Keratinocyte (primary cell): ENCODE measurements at regions not wholly inside any gene's neighbourhood (a gene's known extent, or its start where the extent isn't known, plus 50 kb on each side); places are given as distances from the start of the nearest gene placed in this dataset.

Experiments
- DNase-seq: peaks from one replicate; pipeline ENCODE4 v3.0.0-alpha.2; 2011; ENCODE audit warnings: low read depth, missing footprints, low spot score
- FAIRE-seq: peaks from 2 replicates; lab custom pipeline; 2011; peaks lifted over from hg19 to GRCh38; lab: Jason Lieb, UNC
- H2AFZ ChIP-seq: 2 replicates; pipeline ENCODE4 v1.6.0; 2012; ENCODE audit warnings: low read length, control low read depth, inconsistent platforms; ENCODE audit not compliant: control insufficient read depth
- H3K27ac ChIP-seq: 2 replicates; pipeline ENCODE4 v1.5.1; 2011; ENCODE audit warnings: low read length; ENCODE audit not compliant: control insufficient read depth, insufficient read depth
- H3K27me3 ChIP-seq: 3 replicates; pipeline ENCODE4 v1.6.0; 2011; ENCODE audit warnings: low read length; ENCODE audit not compliant: control insufficient read depth, insufficient read depth; ENCODE audit errors: extremely low read depth
- H3K36me3 ChIP-seq, 2 experiments: 2 replicates in 1 of 2; 3 replicates in 1 of 2; pipeline ENCODE4 v1.5.1; 2011; ENCODE audit warnings: low read length in 2 of 2, mild to moderate bottlenecking in 1 of 2; ENCODE audit not compliant: control insufficient read depth in 2 of 2, insufficient read depth in 2 of 2; ENCODE audit errors: extremely low read depth in 1 of 2
- H3K4me1 ChIP-seq: 3 replicates; pipeline ENCODE4 v1.5.1; 2011; ENCODE audit warnings: low read length; ENCODE audit not compliant: control insufficient read depth, insufficient read depth; ENCODE audit errors: extremely low read depth
- H3K4me2 ChIP-seq: 3 replicates; pipeline ENCODE4 v1.6.0; 2011; ENCODE audit warnings: low read depth, low read length; ENCODE audit not compliant: control insufficient read depth, insufficient read depth; ENCODE audit errors: extremely low read depth
- H3K4me3 ChIP-seq, 3 experiments: fragments of 200-600 bp in 1 of 3; sonication (generic) in 1 of 3; 2 replicates in 2 of 3; 3 replicates in 1 of 3; pipeline ENCODE4 v1.5.1; 2011 to 2016; ENCODE audit warnings: low read length in 3 of 3, mild to moderate bottlenecking in 3 of 3, control low read depth in 2 of 3, inconsistent platforms in 1 of 3, low read depth in 1 of 3, mixed read lengths in 1 of 3, mixed run types in 1 of 3, moderate library complexity in 1 of 3; ENCODE audit not compliant: control insufficient read depth in 2 of 3, insufficient read depth in 2 of 3; ENCODE audit errors: extremely low read depth in 1 of 3
- H3K79me2 ChIP-seq: 2 replicates; pipeline ENCODE4 v1.6.0; 2012; ENCODE audit warnings: low read length; ENCODE audit not compliant: control insufficient read depth, insufficient read depth
- H3K9ac ChIP-seq: 3 replicates; pipeline ENCODE4 v1.6.0; 2011; ENCODE audit warnings: low read length; ENCODE audit not compliant: control insufficient read depth, insufficient read depth; ENCODE audit errors: extremely low read depth
- H3K9me1 ChIP-seq: 3 replicates; pipeline ENCODE4 v1.6.0; 2011; ENCODE audit warnings: low read length; ENCODE audit not compliant: control insufficient read depth, insufficient read depth; ENCODE audit errors: extremely low read depth
- H3K9me3 ChIP-seq: 2 replicates; pipeline ENCODE4 v1.5.1; 2012; ENCODE audit warnings: low read depth, low read length; ENCODE audit not compliant: control insufficient read depth
- H4K20me1 ChIP-seq: 3 replicates; pipeline ENCODE4 v1.6.0; 2011; ENCODE audit warnings: low read length; ENCODE audit not compliant: control insufficient read depth, insufficient read depth; ENCODE audit errors: extremely low read depth
- CTCF ChIP-seq, 3 experiments: IDR thresholded peaks in 1 of 3; conservative IDR thresholded peaks in 1 of 3; optimal IDR thresholded peaks in 1 of 3; 2 replicates in 2 of 3; 3 replicates in 1 of 3; pipeline versions ENCODE3 to v1.5.1; 2011; ENCODE audit warnings: low read length in 3 of 3, mild to moderate bottlenecking in 3 of 3, moderate library complexity in 2 of 3, control low read depth in 1 of 3, inconsistent platforms in 1 of 3; ENCODE audit not compliant: insufficient read depth in 2 of 3; ENCODE audit errors: extremely low read depth in 1 of 3
- EZH2 ChIP-seq: IDR thresholded peaks from one replicate; pipeline ENCODE4 v1.6.1; 2012; ENCODE audit warnings: inconsistent platforms, mild to moderate bottlenecking, low read length, moderate library complexity
- dilution Hi-C: fragments of 300-500 bp; cut with MboI; formaldehyde crosslinking; loops from one replicate; pipeline ENCODE4 v1.7.0; 2020; ENCODE audit warnings: low sequenced_read_pairs; ENCODE audit not compliant: extremely low pct_ligation_motif_present

- Histone ChIP-seq H2AFZ (no peak overlapping the region), H4K20me1 (no peaks in the 10 kb centered on the region), H3K36me3 (no peaks in the 10 kb centered on the region), H3K4me2 (no peak overlapping the region), H3K27ac (no peak overlapping the region), H3K4me1 (no peaks in the 10 kb centered on the region), H3K79me2 (no peaks in the 10 kb centered on the region), H3K9me3 (no peaks in the 10 kb centered on the region), H3K27me3 (peaks cover 4% of the 10 kb centered on the region), H3K9me1 (no peaks in the 10 kb centered on the region), H3K4me3 (no peak overlapping the region), H3K9ac (no peak overlapping the region)
- dilution Hi-C loops: no loop called here
- FAIRE-seq (no peak), DNase-seq (no peak)
- TF ChIP-seq CTCF (optimal IDR thresholded peaks at IDR 0.05 in 1 of 3, IDR thresholded peaks at IDR 0.05 in 1 of 3, conservative IDR thresholded peaks at IDR 0.05 in 1 of 3; ENCODE audit: extremely low read depth in 1 of 3, insufficient read depth in 2 of 3, low read length in 3 of 3): no peak
- no peak for TF ChIP-seq EZH2
Observed at GRCh38 chr20:60576236-60576635, 618.0 kb downstream of the CDH26 start.

- dilution Hi-C loops: no loop called here
- FAIRE-seq (no peak), DNase-seq (no peak)
Observed at GRCh38 chr20:60579941-60580515, 621.8 kb downstream of the CDH26 start.

More at GRCh38 chr20:60579941-60580515, 621.8 kb downstream of the CDH26 start:
- TF ChIP-seq EZH2: no peak
- TF ChIP-seq CTCF (optimal IDR thresholded peaks at IDR 0.05 in 1 of 3, IDR thresholded peaks at IDR 0.05 in 1 of 3, conservative IDR thresholded peaks at IDR 0.05 in 1 of 3; ENCODE audit: extremely low read depth in 1 of 3, insufficient read depth in 2 of 3, low read length in 3 of 3): no peak
- Histone ChIP-seq H2AFZ (no peak overlapping the region), H3K9me3 (no peaks in the 10 kb centered on the region), H3K79me2 (no peaks in the 10 kb centered on the region), H3K4me1 (peaks cover 19% of the 10 kb centered on the region), H3K27me3 (no peaks in the 10 kb centered on the region), H3K4me3 (no peak overlapping the region), H4K20me1 (no peaks in the 10 kb centered on the region), H3K9me1 (no peaks in the 10 kb centered on the region), H3K27ac (no peak overlapping the region), H3K4me2 (no peak overlapping the region), H3K36me3 (no peaks in the 10 kb centered on the region), H3K9ac (no peak overlapping the region)
